HepG2 (cell line): ENCODE measurements at regions not wholly inside any gene's neighbourhood (a gene's known extent, or its start where the extent isn't known, plus 50 kb on each side); places are given as distances from the start of the nearest gene placed in this dataset.

Source experiments
- ATAC-seq: fragments of 200-7000 bp; cut with Tn5 transposase; 3 replicates; pipeline ENCODE4 v1.9.1; 2020; ENCODE audit warnings: mild to moderate bottlenecking, moderate library complexity
- BruUV-seq: library from RNA; stranded (reverse); fragments of 400-500 nt; replicated peaks from 2 replicates; lab custom pipeline; 2021; lab: Mats Ljungman, UMichigan
- CTCF ChIA-PET: fragments of 300-600 bp; formaldehyde crosslinking; extraction: SDS; loops from one replicate; lab custom pipeline; 2021; ENCODE audit warnings: low total read pairs, inconsistent platforms, low intra/inter-chr PET ratio; lab: Yijun Ruan, JAX
- POLR2A ChIA-PET: fragments of 350-600 bp; sonication (Branson Sonifier 250); formaldehyde crosslinking; loops from one replicate; lab custom pipeline; 2020; ENCODE audit warnings: antibody characterized with exemption, inconsistent platforms; lab: Yijun Ruan, JAX
- DNase-seq: peaks from one replicate; pipeline ENCODE4 v3.0.0-alpha.2; 2015; ENCODE audit warnings: low spot score
- FAIRE-seq: peaks from 3 replicates; lab custom pipeline; 2011; peaks lifted over from hg19 to GRCh38; lab: Jason Lieb, UNC
- H2AFZ ChIP-seq: one replicate; pipeline ENCODE4 v1.6.1; 2011; ENCODE audit warnings: low read length, inconsistent platforms
- H3K27ac ChIP-seq: fragments of 300-600 bp; 3 replicates; pipeline ENCODE4 v1.8.0; 2011; ENCODE audit warnings: mixed run types, mild to moderate bottlenecking, mixed read lengths, low read length, inconsistent platforms; ENCODE audit not compliant: insufficient read depth; ENCODE audit errors: extremely low read length
- H3K27me3 ChIP-seq, 2 experiments: fragments of 200-600 bp in 1 of 2; 2 replicates in 1 of 2; 3 replicates in 1 of 2; pipeline versions ENCODE4 v1.6.0 to v1.8.0; 2011; ENCODE audit warnings: low read length in 2 of 2, mild to moderate bottlenecking in 2 of 2, moderate library complexity in 2 of 2, inconsistent platforms in 1 of 2; ENCODE audit not compliant: insufficient read depth in 2 of 2, control insufficient read depth in 1 of 2
- H3K36me3 ChIP-seq, 2 experiments: fragments of 200-600 bp in 1 of 2; replicated peaks in 1 of 2; 2 replicates in 1 of 2; 3 replicates in 1 of 2; pipeline versions ENCODE4 v1.5.1 to v1.8.0; 2011; ENCODE audit warnings: low read length in 2 of 2, inconsistent platforms in 1 of 2; ENCODE audit not compliant: insufficient read depth in 2 of 2, control insufficient read depth in 1 of 2
- H3K4me1 ChIP-seq: 2 replicates; pipeline ENCODE4 v1.5.1; 2012; ENCODE audit warnings: low read length, inconsistent platforms; ENCODE audit not compliant: insufficient read depth
- H3K4me2 ChIP-seq: 2 replicates; pipeline ENCODE4 v1.6.0; 2011; ENCODE audit warnings: low read depth, low read length, inconsistent platforms
- H3K4me3 ChIP-seq, 3 experiments: fragments of 200-600 bp in 1 of 3; sonication (generic), shearing (Covaris generic) in 1 of 3; replicated peaks in 1 of 3; 2 replicates each; pipeline ENCODE4 v1.5.1; 2011 to 2016; ENCODE audit warnings: low read length in 3 of 3, inconsistent platforms in 2 of 3, low read depth in 2 of 3, mild to moderate bottlenecking in 2 of 3, control low read depth in 1 of 3, mixed read lengths in 1 of 3; ENCODE audit not compliant: insufficient read depth in 1 of 3
- H3K79me2 ChIP-seq: one replicate; pipeline ENCODE4 v1.6.1; 2011; ENCODE audit warnings: low read length, inconsistent platforms; ENCODE audit not compliant: insufficient read depth
- H3K9ac ChIP-seq: 2 replicates; pipeline ENCODE4 v1.6.0; 2011; ENCODE audit warnings: mild to moderate bottlenecking, low read depth, low read length, inconsistent platforms; ENCODE audit not compliant: insufficient read depth
- H3K9me3 ChIP-seq: 2 replicates; pipeline ENCODE4 v1.5.1; 2012; ENCODE audit warnings: mild to moderate bottlenecking, low read length
- H4K20me1 ChIP-seq: 2 replicates; pipeline ENCODE4 v1.6.0; 2011; ENCODE audit warnings: inconsistent platforms, mild to moderate bottlenecking, low read length, moderate library complexity; ENCODE audit not compliant: insufficient read depth
- FIP1L1 ChIP-seq: fragments of 200-400 bp; formaldehyde crosslinking; IDR thresholded peaks from 2 replicates; pipeline ENCODE4 v1.6.1; 2018; ENCODE audit warnings: low read depth, mild to moderate bottlenecking, low read length, moderate library complexity, borderline replicate concordance; ENCODE audit not compliant: insufficient read depth
- GABPB1 ChIP-seq: IDR thresholded peaks from 2 replicates; pipeline ENCODE4 v1.6.1; 2016; ENCODE audit warnings: mild to moderate bottlenecking, missing genetic modification reagents, moderate library complexity, missing compliant biosample characterization
- GFI1 ChIP-seq: sonication (generic); formaldehyde crosslinking; IDR thresholded peaks from 2 replicates; pipeline ENCODE4 v1.5.0; 2020; ENCODE audit warnings: missing genetic modification reagents, mild to moderate bottlenecking, borderline replicate concordance
- HNRNPK ChIP-seq: fragments of 200-400 bp; formaldehyde crosslinking; IDR thresholded peaks from 2 replicates; pipeline ENCODE4 v1.6.1; 2018; ENCODE audit warnings: low read length, low read depth, moderate library complexity, mild to moderate bottlenecking; ENCODE audit not compliant: poor library complexity, severe bottlenecking
- HNRNPUL1 ChIP-seq: fragments of 200-400 bp; formaldehyde crosslinking; IDR thresholded peaks from 2 replicates; pipeline ENCODE4 v1.6.1; 2017; ENCODE audit warnings: low read depth, mild to moderate bottlenecking, low read length, moderate library complexity
- NCOA1 ChIP-seq: sonication (generic); formaldehyde crosslinking; IDR thresholded peaks from 2 replicates; pipeline ENCODE4 v1.9.0; 2021; ENCODE audit warnings: missing genetic modification reagents
- TBP ChIP-seq: sonication (generic); formaldehyde crosslinking; IDR thresholded peaks from 2 replicates; pipeline ENCODE4 v1.5.0; 2020; ENCODE audit warnings: missing genetic modification reagents
- THYN1 ChIP-seq: sonication (generic); formaldehyde crosslinking; IDR thresholded peaks from 2 replicates; pipeline ENCODE4 v1.8.1; 2023; ENCODE audit warnings: low read depth, mild to moderate bottlenecking, moderate library complexity, missing genetic modification reagents, borderline replicate concordance
- U2AF2 ChIP-seq: fragments of 200-400 bp; formaldehyde crosslinking; IDR thresholded peaks from 2 replicates; pipeline ENCODE4 v1.6.1; 2017; ENCODE audit warnings: low read depth, mild to moderate bottlenecking, low read length
- ZNF383 ChIP-seq: sonication (generic); formaldehyde crosslinking; IDR thresholded peaks from 2 replicates; pipeline ENCODE4 v1.4.0; 2020; ENCODE audit warnings: missing genetic modification reagents, mild to moderate bottlenecking, borderline replicate concordance
- ZNF615 ChIP-seq: sonication (generic); formaldehyde crosslinking; IDR thresholded peaks from 2 replicates; pipeline ENCODE4 v1.5.0; 2020; ENCODE audit warnings: mild to moderate bottlenecking, missing genetic modification reagents, borderline replicate concordance
- ZNF629 ChIP-seq: sonication (generic); formaldehyde crosslinking; conservative IDR thresholded peaks from 2 replicates; pipeline ENCODE4 v1.5.0; 2020; ENCODE audit warnings: missing genetic modification reagents
- ZSCAN29 ChIP-seq: sonication (generic); formaldehyde crosslinking; conservative IDR thresholded peaks from 2 replicates; pipeline ENCODE4 v1.4.0; 2020; ENCODE audit warnings: mild to moderate bottlenecking, missing genetic modification reagents
- WGBS: methylation state at CpG from one replicate; pipeline ENCODE4 v1.1.6; 2017; ENCODE audit warnings: low lambda C conversion rate; 5-methylcytosine and 5-hydroxymethylcytosine counted together
- in situ Hi-C: cut with HindIII; loops from 2 replicates; pipeline ENCODE4 v1.10.0; 2017; ENCODE audit warnings: low pct_unique_long_range_greater_than_20kb; ENCODE audit not compliant: extremely low pct_ligation_motif_present
- intact Hi-C: fragments of 100-400 bp; cut with micrococcal nuclease; formaldehyde crosslinking; loops from one replicate; pipeline ENCODE4 v1.10.0; 2022; ENCODE audit not compliant: unreplicated experiment
- TF ChIP-seq, protein P1 (sequence below): IDR thresholded peaks from 2 replicates; pipeline ENCODE4 v1.6.1; 2016; ENCODE audit warnings: low read depth, missing genetic modification reagents, missing compliant biosample characterization

DNA sequence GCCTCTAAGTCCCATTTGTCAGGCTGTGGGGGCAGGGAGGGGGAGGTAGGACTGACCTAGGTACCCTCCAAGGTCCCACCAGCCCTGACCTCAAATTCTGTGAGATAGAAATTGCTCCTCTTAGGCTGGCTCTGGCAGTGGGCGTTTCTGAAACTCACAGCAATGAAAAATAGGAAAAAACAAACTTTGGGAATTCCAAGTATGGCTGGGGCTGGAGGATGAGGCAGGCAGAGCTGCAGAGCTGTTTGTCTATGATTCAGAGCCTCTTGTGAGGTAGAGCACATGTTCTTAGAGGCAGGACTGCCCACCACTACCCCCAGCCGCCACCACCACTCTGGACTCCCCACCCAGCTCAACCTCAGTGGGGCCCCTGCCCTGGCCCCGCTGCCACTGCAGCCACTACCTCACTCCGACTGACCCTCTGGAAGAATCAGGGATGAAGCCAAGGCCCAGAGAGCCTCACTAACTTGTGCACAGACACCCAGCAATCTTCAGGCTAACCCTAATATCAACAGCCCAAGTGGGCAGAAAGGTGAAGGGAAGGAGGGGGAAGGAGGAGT, 98.2 kb downstream of the PJA1 start:
- 0% methylated on average over 1 of the region's 4 CpGs for WGBS
- Histone ChIP-seq H3K4me2 (no peak overlapping the region), H3K9ac (no peak overlapping the region), H3K4me3 (no peak overlapping the region), H3K79me2 (no peaks in the 10 kb centered on the region), H3K27ac (no peak overlapping the region), H3K9me3 (no peaks in the 10 kb centered on the region), H3K4me1 (no peaks in the 10 kb centered on the region), H3K36me3 (no peaks in the 10 kb centered on the region), H2AFZ (no peak overlapping the region), H4K20me1 (no peaks in the 10 kb centered on the region), H3K27me3 (no peaks in the 10 kb centered on the region)
- ATAC-seq: no peak
- DNase-seq: no peak
- BruUV-seq: no TSS peak
- no peak for FAIRE-seq
- TF ChIP-seq THYN1 (no peak), ZNF629 (no peak), FIP1L1 (no peak), HNRNPUL1 (no peak), HNRNPK (no peak), U2AF2 (no peak), TBP (CRISPR knock-in tag) (no peak), NCOA1 (CRISPR knock-in tag) (no peak), ZNF615 (no peak), ZSCAN29 (CRISPR knock-in tag) (no peak), GABPB1 (CRISPR knock-in tag) (no peak), GFI1 (CRISPR knock-in tag) (no peak), ZNF383 (CRISPR knock-in tag) (no peak)
- TF ChIP-seq, protein P1, sequence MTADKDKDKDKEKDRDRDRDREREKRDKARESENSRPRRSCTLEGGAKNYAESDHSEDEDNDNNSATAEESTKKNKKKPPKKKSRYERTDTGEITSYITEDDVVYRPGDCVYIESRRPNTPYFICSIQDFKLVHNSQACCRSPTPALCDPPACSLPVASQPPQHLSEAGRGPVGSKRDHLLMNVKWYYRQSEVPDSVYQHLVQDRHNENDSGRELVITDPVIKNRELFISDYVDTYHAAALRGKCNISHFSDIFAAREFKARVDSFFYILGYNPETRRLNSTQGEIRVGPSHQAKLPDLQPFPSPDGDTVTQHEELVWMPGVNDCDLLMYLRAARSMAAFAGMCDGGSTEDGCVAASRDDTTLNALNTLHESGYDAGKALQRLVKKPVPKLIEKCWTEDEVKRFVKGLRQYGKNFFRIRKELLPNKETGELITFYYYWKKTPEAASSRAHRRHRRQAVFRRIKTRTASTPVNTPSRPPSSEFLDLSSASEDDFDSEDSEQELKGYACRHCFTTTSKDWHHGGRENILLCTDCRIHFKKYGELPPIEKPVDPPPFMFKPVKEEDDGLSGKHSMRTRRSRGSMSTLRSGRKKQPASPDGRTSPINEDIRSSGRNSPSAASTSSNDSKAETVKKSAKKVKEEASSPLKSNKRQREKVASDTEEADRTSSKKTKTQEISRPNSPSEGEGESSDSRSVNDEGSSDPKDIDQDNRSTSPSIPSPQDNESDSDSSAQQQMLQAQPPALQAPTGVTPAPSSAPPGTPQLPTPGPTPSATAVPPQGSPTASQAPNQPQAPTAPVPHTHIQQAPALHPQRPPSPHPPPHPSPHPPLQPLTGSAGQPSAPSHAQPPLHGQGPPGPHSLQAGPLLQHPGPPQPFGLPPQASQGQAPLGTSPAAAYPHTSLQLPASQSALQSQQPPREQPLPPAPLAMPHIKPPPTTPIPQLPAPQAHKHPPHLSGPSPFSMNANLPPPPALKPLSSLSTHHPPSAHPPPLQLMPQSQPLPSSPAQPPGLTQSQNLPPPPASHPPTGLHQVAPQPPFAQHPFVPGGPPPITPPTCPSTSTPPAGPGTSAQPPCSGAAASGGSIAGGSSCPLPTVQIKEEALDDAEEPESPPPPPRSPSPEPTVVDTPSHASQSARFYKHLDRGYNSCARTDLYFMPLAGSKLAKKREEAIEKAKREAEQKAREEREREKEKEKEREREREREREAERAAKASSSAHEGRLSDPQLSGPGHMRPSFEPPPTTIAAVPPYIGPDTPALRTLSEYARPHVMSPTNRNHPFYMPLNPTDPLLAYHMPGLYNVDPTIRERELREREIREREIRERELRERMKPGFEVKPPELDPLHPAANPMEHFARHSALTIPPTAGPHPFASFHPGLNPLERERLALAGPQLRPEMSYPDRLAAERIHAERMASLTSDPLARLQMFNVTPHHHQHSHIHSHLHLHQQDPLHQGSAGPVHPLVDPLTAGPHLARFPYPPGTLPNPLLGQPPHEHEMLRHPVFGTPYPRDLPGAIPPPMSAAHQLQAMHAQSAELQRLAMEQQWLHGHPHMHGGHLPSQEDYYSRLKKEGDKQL (CRISPR knock-in tag): no peak
- POLR2A ChIA-PET: no interaction called here
- intact Hi-C loops (no loop called here), in situ Hi-C loops (loop anchor here (10.0 kb wide), 1 partner anchor 242 kb away; the partner anchor contains the start of gene EFNB1)
- CTCF ChIA-PET: no interaction called here
